GM19351 (cell line): ENCODE measurements at regions not wholly inside any gene's neighbourhood (a gene's known extent, or its start where the extent isn't known, plus 50 kb on each side); places are given as distances from the start of the nearest gene placed in this dataset.
"Not testable (repeated sequence)": the region's sequence is repeated elsewhere in the genome, so short reads cannot be mapped to it uniquely, and the experiment has no call there.

Experiments
- ATAC-seq: cut with Tn5 transposase; IDR thresholded peaks from one replicate; pipeline ENCODE4 v1.9.1; 2021; ENCODE audit warnings: mild to moderate bottlenecking, moderate library complexity; ENCODE audit not compliant: unreplicated experiment

DNA sequence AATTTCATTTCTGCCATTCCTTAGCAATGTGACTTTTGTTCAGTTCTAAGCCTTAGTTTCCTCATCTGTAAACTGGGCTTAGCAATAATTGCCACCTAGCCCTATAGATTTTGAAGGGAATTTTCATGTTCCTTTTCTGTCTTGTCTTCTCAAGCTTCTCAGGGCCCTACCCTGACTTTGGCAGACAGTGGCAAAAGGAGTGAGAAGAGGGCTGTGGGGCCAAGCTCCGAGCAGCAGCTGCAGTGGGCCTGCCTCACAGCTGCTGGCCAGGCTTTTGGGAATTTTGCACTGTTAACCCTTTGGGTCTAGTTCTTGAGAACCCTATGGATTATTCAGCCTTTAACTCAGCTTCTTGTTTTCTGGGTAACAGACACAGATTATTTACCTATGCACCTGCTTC is 67.6 kb upstream of the IGSF1 start:
- no peak for ATAC-seq

DNA sequence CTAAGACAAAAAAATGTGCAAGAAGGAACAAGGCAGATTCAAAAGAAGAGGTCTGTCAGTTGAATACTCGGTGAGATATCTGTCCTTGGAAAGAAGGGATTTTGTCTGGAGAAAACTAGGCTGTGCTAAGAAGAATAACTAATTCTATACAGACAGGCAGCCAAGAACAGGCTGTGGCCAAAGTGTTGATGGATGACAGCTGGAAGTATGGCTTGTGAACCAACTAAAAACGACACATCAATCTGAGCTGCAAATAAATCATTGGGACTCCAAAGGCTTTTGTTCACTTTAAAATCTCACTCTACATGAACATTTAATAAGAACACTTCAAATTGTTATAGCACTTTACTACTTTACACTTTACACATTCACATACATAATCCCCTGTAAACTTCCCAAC is 70.5 kb upstream of the IGSF1 start:
- no peak for ATAC-seq

DNA sequence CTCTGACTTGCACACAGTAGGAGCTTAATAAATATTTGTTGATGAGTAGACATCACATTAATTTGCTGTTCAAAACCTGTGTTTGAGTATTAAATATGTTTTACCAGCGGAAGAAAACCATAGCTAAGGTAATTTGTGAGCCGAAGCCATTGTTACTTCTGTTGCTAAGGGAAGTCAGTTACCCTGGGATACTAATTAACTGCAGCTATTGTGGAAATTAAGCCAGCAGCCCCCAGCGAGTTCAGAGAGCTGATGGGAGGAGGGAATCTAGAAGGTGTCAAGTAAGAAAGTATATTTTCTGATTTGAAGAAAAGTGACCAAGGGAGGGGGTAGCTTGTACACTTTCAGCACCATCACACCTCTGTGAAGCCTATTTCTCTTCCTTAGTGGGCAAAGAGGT is 76.7 kb upstream of the IGSF1 start:
- ATAC-seq, result no peak

DNA sequence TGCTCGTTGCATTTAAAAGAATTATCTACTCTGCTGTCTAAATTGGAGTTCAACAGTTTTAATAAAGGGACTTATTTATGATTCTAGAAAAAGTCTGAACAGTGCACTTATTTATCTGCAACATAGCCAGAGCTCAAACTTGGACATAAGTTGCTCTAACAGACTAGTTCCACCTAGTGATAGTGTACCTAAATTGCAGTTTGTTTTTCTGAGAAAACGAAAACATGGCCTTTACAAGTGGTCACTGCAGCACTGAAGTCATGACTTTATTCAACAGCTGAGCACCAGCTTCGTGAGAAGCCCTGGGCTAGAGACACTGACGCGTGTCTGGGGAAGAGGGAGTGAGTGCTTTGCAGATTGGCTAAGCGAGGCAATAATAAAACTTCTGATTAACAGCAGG is 77.3 kb upstream of the IGSF1 start:
- ATAC-seq, result peak; percentile 47

DNA sequence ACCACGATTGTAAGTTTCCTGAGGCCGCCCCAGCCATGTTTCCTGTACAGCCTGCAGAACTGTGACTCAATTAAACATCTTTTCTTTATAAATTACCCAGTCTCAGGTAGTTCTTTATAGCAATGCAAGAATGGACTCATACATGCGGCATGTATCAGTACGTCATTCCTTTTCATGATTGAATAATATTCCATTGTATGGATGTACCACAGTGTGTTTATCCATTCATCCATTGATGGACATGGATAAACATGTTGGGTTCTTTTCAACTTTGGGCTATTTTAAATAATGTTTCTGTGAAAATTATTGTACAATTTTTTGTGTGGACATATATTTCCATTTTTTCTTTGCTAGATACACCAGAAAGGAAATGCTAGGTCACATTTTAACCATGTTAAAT is 99.2 kb upstream of the IGSF1 start:
- no peak for ATAC-seq

DNA sequence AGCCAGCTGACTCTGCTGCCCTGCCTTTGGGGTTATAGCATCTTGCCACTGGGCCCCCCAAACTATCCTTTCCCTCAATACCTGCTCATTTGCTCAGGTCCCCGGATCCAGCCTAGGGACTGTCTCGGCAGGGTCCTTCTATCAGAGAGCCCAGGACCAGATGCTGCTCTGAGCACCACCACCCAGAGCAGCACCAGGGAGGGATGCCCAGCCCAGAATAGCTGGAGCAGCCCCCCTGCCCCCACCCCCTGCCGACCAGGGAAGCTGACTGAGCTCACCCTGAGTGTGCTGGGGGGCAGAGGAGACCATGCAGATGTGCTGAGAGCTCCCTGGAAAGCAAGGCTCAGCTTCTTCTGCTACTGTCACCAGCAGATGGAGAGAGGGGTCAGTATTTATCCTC is 103.6 kb upstream of the IGSF1 start:
- ATAC-seq, result no peak

DNA sequence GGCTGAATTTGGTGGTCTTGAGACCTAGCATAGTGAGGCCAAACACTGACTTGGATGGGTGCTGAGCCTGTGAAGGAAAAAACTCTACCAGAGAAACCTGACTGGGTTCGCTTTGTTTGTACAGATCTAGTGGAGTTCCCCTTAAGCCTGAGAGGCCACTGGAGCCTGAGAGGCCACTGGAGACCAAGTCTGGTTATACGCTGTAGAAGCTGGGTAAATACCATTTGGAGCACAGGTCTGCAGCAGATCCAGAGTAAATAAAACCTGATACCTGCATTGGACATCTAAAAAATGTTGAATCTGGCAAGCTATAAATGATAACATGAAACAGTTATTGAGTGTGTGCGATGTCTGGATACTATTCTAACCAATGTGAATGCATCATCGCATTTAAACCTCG is 104.3 kb upstream of the IGSF1 start:
- no peak for ATAC-seq

DNA sequence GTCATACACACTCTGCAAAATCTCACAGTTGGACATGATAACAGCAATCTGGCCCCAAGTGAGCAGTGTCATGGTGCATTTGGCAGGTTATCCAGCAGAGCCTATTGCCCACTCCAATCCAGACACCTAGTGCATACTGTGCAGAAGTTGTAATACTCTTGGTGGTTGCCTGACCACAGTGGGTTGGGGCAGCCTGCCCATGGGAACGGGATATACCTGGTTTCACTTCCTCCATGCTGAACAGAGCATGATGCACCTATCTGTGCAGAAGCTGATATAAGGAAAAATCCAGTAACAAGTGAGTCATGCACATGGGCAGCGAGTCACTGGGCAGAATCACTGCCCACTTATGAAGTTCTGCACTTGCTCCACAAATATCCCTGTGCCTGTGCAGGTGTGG is 105.3 kb upstream of the IGSF1 start:
- ATAC-seq, result no peak

DNA sequence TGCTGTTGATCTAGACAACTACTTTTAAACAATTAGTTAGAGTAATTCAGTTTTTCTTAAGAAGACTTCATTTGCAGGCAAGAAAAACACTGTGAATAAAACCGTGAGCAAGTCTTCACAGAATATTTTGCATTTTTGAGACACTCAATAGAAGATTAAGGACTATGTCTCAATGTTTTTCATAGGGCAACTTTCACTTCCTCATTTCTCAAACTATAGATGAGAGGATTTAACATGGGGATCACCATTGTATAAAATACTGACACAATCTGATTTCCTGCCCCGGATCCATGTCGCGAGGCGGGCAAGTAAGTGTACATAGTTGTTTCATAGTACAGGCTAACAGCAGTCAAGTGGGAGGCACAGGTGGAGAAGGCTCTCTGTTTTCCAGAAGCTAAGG is 108.8 kb upstream of the IGSF1 start:
- no peak for ATAC-seq

DNA sequence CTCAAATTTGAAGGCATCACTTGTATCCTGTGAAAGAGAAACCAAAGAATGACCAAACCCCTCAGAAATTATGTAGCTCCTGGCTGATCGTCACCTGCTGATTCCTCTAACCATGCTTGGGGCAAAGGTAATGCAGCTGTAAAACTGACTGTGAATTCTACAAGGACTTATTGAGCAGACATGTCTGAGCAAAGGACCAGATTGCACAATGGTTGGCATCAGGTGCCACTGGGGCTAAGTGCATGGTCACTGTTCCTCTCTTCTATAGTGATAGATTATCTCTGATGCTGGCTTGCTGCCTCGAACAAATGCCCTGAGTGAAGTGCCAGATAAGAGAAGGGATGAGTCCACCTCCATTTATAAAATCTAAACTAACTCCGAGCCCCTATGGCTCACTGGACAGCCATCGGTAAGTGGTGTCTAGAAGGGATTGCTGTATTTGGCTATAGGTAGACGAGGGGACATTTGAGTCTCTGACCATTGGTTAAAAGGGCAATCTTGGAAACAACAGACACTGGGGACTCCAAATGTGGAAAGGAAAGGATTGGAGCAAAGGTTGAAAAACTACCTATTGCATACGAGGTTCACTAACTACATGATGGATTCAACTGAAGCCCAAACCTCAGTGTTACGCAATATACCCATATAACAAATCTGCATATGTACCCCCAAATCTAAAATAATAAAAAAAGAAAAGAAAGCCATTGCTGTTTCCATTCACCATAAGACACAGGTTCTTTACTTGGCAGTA is 110.7 kb upstream of the IGSF1 start:
- no peak for ATAC-seq

DNA sequence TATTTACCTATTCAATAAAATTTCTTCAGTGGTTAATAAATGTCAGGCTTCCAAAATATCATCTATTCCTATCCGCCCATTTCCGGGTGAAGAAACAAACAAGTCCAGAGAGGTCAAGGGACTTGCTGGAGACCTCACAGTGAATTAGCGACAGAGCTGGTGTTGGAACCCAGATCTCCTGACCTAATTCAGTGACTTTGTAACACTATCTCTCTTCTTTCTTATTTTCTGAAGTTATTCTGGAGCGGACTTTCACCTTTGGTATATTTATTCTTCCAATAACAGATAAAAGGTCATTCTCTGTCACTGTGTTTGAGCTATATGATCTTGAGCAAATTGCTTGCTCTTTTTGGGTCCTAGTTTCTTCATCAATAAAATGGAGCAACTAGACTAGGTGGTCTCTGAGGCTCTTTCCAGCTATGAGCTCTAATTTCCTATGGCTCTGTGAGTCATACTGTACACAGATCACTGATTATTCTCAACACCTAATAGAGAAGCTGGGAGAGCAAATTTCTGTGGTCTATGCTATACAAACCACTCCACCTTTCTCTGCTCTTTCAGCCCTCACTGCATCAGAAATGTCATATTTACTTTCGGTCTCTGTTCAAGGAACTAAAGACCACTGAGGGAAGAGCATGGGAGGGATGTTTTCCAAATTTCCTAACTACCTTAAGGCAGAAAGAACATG is 113.2 kb upstream of the IGSF1 start:
- ATAC-seq, result no peak

DNA sequence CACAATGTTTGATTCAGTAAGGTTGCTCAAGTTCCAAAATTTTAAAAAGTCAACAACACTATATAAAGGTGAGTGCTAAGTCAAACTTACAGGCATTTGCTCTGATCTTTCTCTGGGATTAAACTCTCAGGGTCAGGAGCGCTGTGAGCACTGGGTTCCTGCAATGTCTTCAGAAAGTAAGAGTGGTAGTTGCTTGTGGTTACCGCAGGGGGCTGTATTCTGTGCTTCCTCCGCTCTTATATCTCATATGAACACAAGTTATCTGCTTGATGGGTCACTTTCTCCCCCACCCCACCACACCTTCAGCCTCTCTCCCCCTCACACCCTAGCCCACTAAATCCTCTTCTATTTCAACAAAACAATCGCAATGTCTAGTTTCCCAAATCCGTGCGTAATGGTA is 116.4 kb upstream of the IGSF1 start:
- peak; percentile 75 for ATAC-seq

DNA sequence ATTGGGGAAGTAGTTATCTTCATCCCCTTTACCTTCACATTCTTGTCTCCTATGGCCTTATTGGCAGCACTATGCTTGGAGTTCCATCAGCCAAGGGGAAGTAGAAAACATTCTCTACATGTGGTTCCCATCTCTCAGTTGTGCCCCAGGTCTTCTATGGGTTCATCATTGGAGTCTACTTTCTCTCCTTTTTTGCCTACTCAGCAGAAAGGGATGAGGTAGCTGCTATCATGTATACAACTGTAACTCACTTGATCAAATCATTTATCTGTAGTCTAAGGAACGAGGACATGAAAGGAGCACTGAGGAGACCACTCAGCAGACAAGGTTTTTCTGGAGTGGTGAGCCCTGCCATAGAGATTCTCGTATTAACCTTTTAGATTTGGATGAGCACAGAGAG is 119.0 kb upstream of the OR13H1 start:
- no peak for ATAC-seq

DNA sequence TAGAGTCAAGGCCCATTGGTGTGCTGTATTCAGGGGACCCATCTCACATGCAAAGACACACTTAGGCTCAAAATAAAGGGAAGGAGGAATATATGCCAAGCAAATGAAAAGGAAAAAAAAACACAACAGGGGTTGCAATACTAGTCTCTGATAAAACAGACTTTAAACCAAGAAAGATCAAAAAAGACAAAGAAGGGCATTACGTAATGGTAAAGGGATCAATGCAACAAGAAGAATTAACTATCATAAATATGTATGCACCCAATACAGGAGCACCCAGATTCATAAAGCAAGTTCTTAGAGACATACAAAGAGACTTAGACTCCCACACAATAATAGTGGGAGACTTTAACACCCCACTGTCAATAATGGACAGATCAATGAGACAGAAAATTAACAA is 113.4 kb upstream of the OR13H1 start:
- ATAC-seq, result not testable (repeated sequence)

DNA sequence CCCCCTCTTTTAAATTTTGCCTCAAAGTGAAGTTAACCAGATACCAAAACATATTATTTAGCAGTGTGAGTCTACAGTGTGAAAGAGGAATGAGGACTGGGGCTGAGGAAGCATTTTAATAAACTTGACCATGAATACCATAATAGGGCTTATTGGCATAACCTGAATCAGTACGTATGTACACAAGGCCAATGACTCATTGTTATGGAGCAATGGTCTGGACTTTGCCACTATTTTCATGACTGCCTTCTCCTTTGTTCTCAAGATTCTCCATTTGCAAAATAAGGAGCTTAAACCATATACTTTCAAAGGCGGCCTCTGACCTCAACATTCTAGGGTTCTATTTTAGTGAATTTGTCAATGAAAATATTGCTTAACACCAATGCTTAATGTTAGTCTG is 102.8 kb upstream of the OR13H1 start:
- no peak for ATAC-seq

DNA sequence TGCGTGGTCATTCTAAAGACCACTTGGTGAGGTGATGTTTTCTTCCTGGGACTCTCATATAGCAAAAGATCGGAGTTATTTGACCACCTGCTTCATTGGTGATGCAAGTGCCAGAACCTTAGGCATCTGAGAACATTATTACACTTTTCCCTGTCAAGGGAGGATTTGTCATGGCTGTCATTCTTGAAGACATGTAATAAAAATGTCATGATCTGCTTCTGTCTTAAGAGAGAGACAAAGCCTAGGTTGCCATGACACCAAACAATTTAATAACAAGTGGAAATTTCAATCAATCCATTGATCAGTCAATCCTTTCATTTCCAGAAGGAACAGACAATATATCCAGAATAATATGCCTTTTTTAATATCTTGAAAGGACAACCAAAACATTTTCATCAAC is 97.9 kb upstream of the OR13H1 start:
- no peak for ATAC-seq

DNA sequence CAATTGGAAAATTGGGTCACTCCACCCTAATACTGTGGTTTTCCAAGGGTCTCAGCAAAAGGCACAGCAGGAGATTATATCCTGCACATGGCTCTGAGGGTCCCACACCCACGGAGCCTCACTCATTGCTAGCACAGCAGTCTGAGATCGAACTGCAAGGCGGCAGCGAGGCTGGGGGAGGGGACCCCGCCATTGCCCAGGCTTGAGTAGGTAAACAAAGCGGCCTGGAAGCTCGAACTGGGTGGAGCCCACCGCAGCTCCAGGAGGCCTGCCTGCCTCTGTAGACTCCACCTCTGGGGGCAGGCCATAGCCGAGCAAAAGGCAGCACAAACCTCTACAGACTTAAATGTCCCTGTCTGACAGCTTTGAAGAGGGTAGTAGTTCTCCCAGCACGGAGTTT is 82.0 kb upstream of the OR13H1 start:
- not testable (repeated sequence) for ATAC-seq

DNA sequence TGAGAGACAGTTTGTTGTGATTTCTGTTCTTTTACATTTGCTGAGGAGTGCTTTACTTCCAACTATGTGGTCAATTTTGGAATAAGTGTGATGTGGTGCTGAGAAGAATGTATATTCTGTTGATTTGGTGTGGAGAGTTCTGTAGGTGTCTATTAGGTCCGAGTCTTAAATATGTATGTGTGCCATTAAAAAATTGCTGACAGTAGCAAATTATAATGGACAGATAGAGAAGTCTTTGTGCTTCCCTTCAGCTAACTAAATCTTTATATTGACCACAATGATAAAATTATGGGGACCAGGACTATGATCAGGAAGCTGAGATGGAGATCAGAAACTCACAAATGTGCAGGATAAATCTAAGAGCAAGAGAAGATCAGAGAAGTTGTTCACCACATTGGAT is 70.1 kb upstream of the OR13H1 start:
- ATAC-seq, result not testable (repeated sequence)

DNA sequence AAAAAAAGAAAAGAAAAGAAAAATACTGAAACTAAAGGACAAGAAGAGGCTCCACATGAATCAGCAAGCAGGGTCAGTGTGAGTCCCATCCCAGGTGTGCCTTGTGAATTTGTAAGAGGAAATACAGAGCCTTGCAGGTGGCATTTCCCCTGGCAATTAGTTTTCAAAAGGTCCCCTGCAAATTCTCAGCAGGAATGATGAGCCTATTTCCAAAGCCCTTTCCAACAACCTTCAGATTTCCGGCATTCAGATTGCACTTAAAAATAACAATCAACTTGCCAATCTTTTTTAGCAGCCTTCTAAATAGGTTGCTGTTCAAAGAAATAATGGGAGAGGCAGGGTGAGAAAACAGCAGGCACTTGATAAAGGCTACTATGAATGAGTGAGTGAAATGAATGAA is 66.4 kb upstream of the OR13H1 start:
- no peak for ATAC-seq
